Transverse colon (tissue), 4 donors: ENCODE measurements at regions not wholly inside any gene's neighbourhood (a gene's known extent, or its start where the extent isn't known, plus 50 kb on each side); places are given as distances from the start of the nearest gene placed in this dataset.

Experiments
- DNase-seq: peaks from one replicate; pipeline ENCODE4 v3.0.0-alpha.2; 2019
- H3K27ac ChIP-seq, 4 donors: fragments of 200-600 bp; sonication (generic); 2 replicates each; pipeline ENCODE4 v1.5.1; 2016 to 2018; ENCODE audit warnings: inconsistent platforms in 4 of 4
- H3K27me3 ChIP-seq: fragments of 200-600 bp; sonication (generic); 2 replicates; pipeline ENCODE4 v1.5.1; 2017; ENCODE audit warnings: inconsistent platforms
- H3K36me3 ChIP-seq, 4 donors: fragments of 200-600 bp; sonication (generic); 2 replicates each; pipeline ENCODE4 v1.5.1; 2017 to 2019; ENCODE audit warnings: inconsistent platforms in 4 of 4
- H3K4me1 ChIP-seq, 4 donors: fragments of 200-600 bp; sonication (generic); 2 replicates each; pipeline ENCODE4 v1.5.1; 2017 to 2020; ENCODE audit warnings: inconsistent platforms in 4 of 4
- H3K4me3 ChIP-seq, 4 donors: fragments of 200-600 bp; sonication (generic); 1 replicate in 1 of 4; 2 replicates in 3 of 4; pipeline versions ENCODE4 v1.5.1 to v1.6.1; 2017 to 2019; ENCODE audit warnings: inconsistent platforms in 4 of 4
- H3K9me3 ChIP-seq, 2 donors: fragments of 200-600 bp; sonication (generic); 2 replicates each; pipeline ENCODE4 v1.5.1; 2017 to 2019; ENCODE audit warnings: inconsistent platforms in 2 of 2
- EP300 ChIP-seq: sonication (generic); formaldehyde crosslinking; IDR thresholded peaks from one replicate; pipeline ENCODE4 v1.6.1; 2017; ENCODE audit warnings: antibody characterized with exemption, low read depth
- POLR2A ChIP-seq: fragments of 450-650 bp; IDR thresholded peaks from one replicate; pipeline ENCODE4 v1.6.1; 2016; ENCODE audit warnings: antibody characterized with exemption, mild to moderate bottlenecking, moderate library complexity
- POLR2AphosphoS5 ChIP-seq, 3 donors: sonication (generic); formaldehyde crosslinking; IDR thresholded peaks; one replicate each; pipeline ENCODE4 v1.6.1; 2016; ENCODE audit warnings: antibody characterized with exemption in 3 of 3
- WGBS, 2 donors: methylation state at CpG; one replicate each; pipeline ENCODE4 v1.1.5; 2018; ENCODE audit warnings: low coverage in 1 of 2; 5-methylcytosine and 5-hydroxymethylcytosine counted together
- in situ Hi-C, 4 donors: fragments of 200-750 bp; cut with MboI; loops; one replicate each; pipeline versions ENCODE4 v1.15.0 to v1.15.1; 2017; ENCODE audit warnings: low sequenced_read_pairs in 3 of 4, low pct_ligation_motif_present in 1 of 4, low pct_unique_long_range_greater_than_20kb in 1 of 4
- intact Hi-C: fragments of 100-400 bp; cut with DNase I; formaldehyde crosslinking; loops from one replicate; pipeline ENCODE4 v1.15.1; 2023; ENCODE audit warnings: low total_unique reads
- TF ChIP-seq, protein P1 (sequence below), 5 experiments: fragments of 200-600 bp in 3 of 5; fragments of 450-650 bp in 2 of 5; sonication (generic) in 3 of 5; IDR thresholded peaks; 1 replicate in 2 of 5; 2 replicates in 3 of 5; pipeline ENCODE4 v1.5.1; 2016 to 2017; ENCODE audit warnings: antibody characterized with exemption in 5 of 5, inconsistent platforms in 3 of 5, mild to moderate bottlenecking in 2 of 5, moderate library complexity in 1 of 5

DNA sequence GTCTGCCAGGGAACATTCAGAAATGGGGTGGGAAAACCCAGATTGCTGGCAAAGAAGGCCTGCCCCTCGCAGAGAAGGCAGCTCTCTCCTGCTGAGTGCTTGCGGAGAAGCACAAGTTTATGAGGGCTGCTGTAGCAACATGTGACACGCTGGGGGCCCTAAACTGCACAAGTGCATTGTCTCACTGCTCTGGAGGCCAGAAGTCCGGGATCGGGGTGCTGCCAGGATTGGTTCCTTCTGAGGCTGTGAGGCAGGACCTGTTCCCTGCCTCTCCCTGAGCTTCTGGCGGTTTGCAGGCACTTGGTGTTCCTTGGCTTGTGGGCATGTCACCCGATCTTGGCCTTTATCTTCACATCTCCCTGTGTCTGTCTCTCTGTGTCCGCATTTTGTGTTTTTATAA lies 75.6 kb upstream of the NEURL1B start:
- H3K27ac ChIP-seq = peak overlapping the region in 1 of 4 donors; percentile 34
- no peak overlapping the region for H3K4me3 ChIP-seq
- no peaks in the 10 kb centered on the region for H3K36me3 ChIP-seq
- TF ChIP-seq, protein P1, sequence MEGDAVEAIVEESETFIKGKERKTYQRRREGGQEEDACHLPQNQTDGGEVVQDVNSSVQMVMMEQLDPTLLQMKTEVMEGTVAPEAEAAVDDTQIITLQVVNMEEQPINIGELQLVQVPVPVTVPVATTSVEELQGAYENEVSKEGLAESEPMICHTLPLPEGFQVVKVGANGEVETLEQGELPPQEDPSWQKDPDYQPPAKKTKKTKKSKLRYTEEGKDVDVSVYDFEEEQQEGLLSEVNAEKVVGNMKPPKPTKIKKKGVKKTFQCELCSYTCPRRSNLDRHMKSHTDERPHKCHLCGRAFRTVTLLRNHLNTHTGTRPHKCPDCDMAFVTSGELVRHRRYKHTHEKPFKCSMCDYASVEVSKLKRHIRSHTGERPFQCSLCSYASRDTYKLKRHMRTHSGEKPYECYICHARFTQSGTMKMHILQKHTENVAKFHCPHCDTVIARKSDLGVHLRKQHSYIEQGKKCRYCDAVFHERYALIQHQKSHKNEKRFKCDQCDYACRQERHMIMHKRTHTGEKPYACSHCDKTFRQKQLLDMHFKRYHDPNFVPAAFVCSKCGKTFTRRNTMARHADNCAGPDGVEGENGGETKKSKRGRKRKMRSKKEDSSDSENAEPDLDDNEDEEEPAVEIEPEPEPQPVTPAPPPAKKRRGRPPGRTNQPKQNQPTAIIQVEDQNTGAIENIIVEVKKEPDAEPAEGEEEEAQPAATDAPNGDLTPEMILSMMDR (IDR thresholded peaks at IDR 0.05) = no peak
- TF ChIP-seq POLR2A (no peak), POLR2AphosphoS5 (IDR thresholded peaks at IDR 0.05) (no peak), EP300 (no peak)
- intact Hi-C loops = no loop called here
- H3K9me3 ChIP-seq = no peaks in the 10 kb centered on the region
- WGBS, 2 donors = 71% methylated on average over 8 of the region's 8 CpGs; no CpG with 5 or more reads in 1 of the 2 donors
- no peaks in the 10 kb centered on the region for H3K27me3 ChIP-seq
- DNase-seq = no peak
- H3K4me1 ChIP-seq = peaks cover 18 to 45% (median 24%) of the 10 kb centered on the region in 4 donors
- in situ Hi-C loops = no loop called here

- WGBS, 2 donors = 70 to 83% methylated on average over 2 to 4 of the region's 4 CpGs
- intact Hi-C loops (no loop called here), in situ Hi-C loops (no loop called here)
- H3K9me3 ChIP-seq = no peaks in the 10 kb centered on the region
- peaks cover 13 to 40% (median 18%) of the 10 kb centered on the region in 4 donors for H3K4me1 ChIP-seq
- DNase-seq = no peak
- H3K27ac ChIP-seq = peak overlapping the region in 2 of 4 donors; percentile 26 to 34
- H3K4me3 ChIP-seq = no peak overlapping the region
- H3K36me3 ChIP-seq = no peaks in the 10 kb centered on the region
- H3K27me3 ChIP-seq = no peaks in the 10 kb centered on the region
- no peak for TF ChIP-seq EP300
- TF ChIP-seq POLR2AphosphoS5 (IDR thresholded peaks at IDR 0.05) = no peak
- TF ChIP-seq, protein P1 (IDR thresholded peaks at IDR 0.05) = no peak
- no peak for TF ChIP-seq POLR2A
Observed at GRCh38 chr5:172564883-172565282, 76.2 kb upstream of the NEURL1B start.

DNA sequence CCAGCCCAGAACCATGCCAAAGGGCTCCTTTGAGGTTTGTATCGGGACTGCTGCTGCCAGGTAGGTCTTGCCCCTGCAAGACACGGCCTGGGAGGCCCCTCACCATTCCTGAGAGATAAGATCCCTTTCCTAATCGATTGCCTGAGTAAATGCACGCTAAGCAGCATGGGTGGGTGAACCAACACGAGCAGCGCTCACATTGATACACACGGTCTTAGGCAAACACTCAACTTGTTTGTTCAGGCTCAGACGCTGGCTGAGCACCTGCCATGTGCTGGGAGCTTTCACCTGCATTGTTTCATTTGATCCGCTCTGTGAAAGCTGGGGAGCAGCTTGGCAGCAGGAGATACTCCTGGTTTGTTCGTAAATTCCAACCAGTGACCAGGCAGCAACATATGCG lies 76.9 kb upstream of the NEURL1B start:
- WGBS, 2 donors = 54 to 58% methylated on average over 3 to 11 of the region's 11 CpGs
- no peak for DNase-seq
- peaks cover 7 to 39% (median 11%) of the 10 kb centered on the region in 4 donors for H3K4me1 ChIP-seq
- TF ChIP-seq POLR2AphosphoS5 (IDR thresholded peaks at IDR 0.05) (no peak), EP300 (no peak), POLR2A (no peak)
- TF ChIP-seq, protein P1 (IDR thresholded peaks at IDR 0.05) = no peak
- no peaks in the 10 kb centered on the region for H3K27me3 ChIP-seq
- in situ Hi-C loops = no loop called here
- no peaks in the 10 kb centered on the region for H3K36me3 ChIP-seq
- peak overlapping the region in 1 of 4 donors; percentile 26 for H3K27ac ChIP-seq
- intact Hi-C loops = no loop called here
- H3K9me3 ChIP-seq = no peaks in the 10 kb centered on the region
- H3K4me3 ChIP-seq = no peak overlapping the region

GRCh38 chr5:172562443-172562842 lies 78.6 kb upstream of the NEURL1B start:
- 69 to 83% methylated on average over 7 to 8 of the region's 8 CpGs for WGBS, 2 donors
- H3K9me3 ChIP-seq = no peaks in the 10 kb centered on the region
- TF ChIP-seq EP300 (no peak), POLR2AphosphoS5 (IDR thresholded peaks at IDR 0.05) (peak in 1 of 3 donors; percentile 9)
- peak overlapping the region in 1 of 4 donors; percentile 11 for H3K27ac ChIP-seq
- H3K4me1 ChIP-seq = peaks cover 12 to 37% (median 17%) of the 10 kb centered on the region in 4 donors
- no peaks in the 10 kb centered on the region for H3K36me3 ChIP-seq
- no peak for DNase-seq
- H3K27me3 ChIP-seq = no peaks in the 10 kb centered on the region
- in situ Hi-C loops (no loop called here), intact Hi-C loops (no loop called here)
- no peak overlapping the region for H3K4me3 ChIP-seq

- no peaks in the 10 kb centered on the region for H3K36me3 ChIP-seq
- DNase-seq = no peak
- H3K27ac ChIP-seq = no peak overlapping the region
- intact Hi-C loops (no loop called here), in situ Hi-C loops (no loop called here)
- H3K4me3 ChIP-seq = no peak overlapping the region
- H3K9me3 ChIP-seq = no peaks in the 10 kb centered on the region
- TF ChIP-seq, protein P1 (IDR thresholded peaks at IDR 0.05) = no peak
- TF ChIP-seq POLR2AphosphoS5 (IDR thresholded peaks at IDR 0.05) = peak in 1 of 3 donors; percentile 19
- H3K27me3 ChIP-seq = no peaks in the 10 kb centered on the region
- H3K4me1 ChIP-seq = peaks cover 12 to 45% (median 17%) of the 10 kb centered on the region in 4 donors
- 71 to 77% methylated on average over 1 to 3 of the region's 3 CpGs for WGBS, 2 donors
Observed at GRCh38 chr5:172561151-172561550, 79.9 kb upstream of the NEURL1B start.
